ENCODE measurements at regions not wholly inside any gene's neighbourhood (a gene's known extent, or its start where the extent isn't known, plus 50 kb on each side); places are given as distances from the start of the nearest gene placed in this dataset.

GRCh38 chr6:134863763-134864510 lies 86.0 kb downstream of the ALDH8A1 start:
- TF ChIP-seq EZH2 (IDR thresholded peaks at IDR 0.05; ENCODE audit: insufficient read depth, poor library complexity, severe bottlenecking) (no peak), EZH2phosphoT487 (IDR thresholded peaks at IDR 0.05; ENCODE audit: insufficient read depth, low read depth) (no peak)
